GM13976 (cell line): ENCODE measurements at regions not wholly inside any gene's neighbourhood (a gene's known extent, or its start where the extent isn't known, plus 50 kb on each side); places are given as distances from the start of the nearest gene placed in this dataset.

Experiments
- DNase-seq: peaks from one replicate; pipeline ENCODE4 v3.0.0; 2012; ENCODE audit warnings: low spot score
- CTCF ChIP-seq: IDR thresholded peaks from 2 replicates; pipeline ENCODE4 v1.5.1; 2012; ENCODE audit warnings: borderline replicate concordance, mild to moderate bottlenecking; ENCODE audit not compliant: insufficient read depth; ENCODE audit errors: extremely low read depth, missing control alignments, control extremely low read depth
- in situ Hi-C: fragments of 300-500 bp; cut with MboI; formaldehyde crosslinking; loops from one replicate; pipeline ENCODE4 v1.12.0; 2022; ENCODE audit warnings: low sequenced_read_pairs, mixed read lengths, inconsistent platforms; ENCODE audit not compliant: unreplicated experiment

- no peak for TF ChIP-seq CTCF
- in situ Hi-C loops = no loop called here
Observed at GRCh38 chr1:232192781-232193450, 437.0 kb downstream of the SIPA1L2 start.

GRCh38 chr1:232191560-232191959, 438.4 kb downstream of the SIPA1L2 start:
- no peak for TF ChIP-seq CTCF
- in situ Hi-C loops = no loop called here
- DNase-seq = no peak

More at GRCh38 chr1:232192781-232193450, 437.0 kb downstream of the SIPA1L2 start:
- DNase-seq = no peak

- in situ Hi-C loops = no loop called here
- DNase-seq = no peak
- no peak for TF ChIP-seq CTCF
Observed at GRCh38 chr1:232188318-232188717, 441.6 kb downstream of the SIPA1L2 start.

- in situ Hi-C loops = no loop called here
- no peak for DNase-seq
- TF ChIP-seq CTCF = no peak
Observed at GRCh38 chr1:232186931-232187330, 443.0 kb downstream of the SIPA1L2 start.

GRCh38 chr1:232184561-232185530, 445.1 kb downstream of the SIPA1L2 start:
- in situ Hi-C loops = no loop called here
- TF ChIP-seq CTCF = no peak
- no peak for DNase-seq

GRCh38 chr1:232183802-232184201, 446.1 kb downstream of the SIPA1L2 start:
- no peak for DNase-seq
- in situ Hi-C loops = no loop called here
- no peak for TF ChIP-seq CTCF
